Prostate gland (tissue), 2 donors: ENCODE measurements at regions not wholly inside any gene's neighbourhood (a gene's known extent, or its start where the extent isn't known, plus 50 kb on each side); places are given as distances from the start of the nearest gene placed in this dataset.

Experiments used
- CTCF ChIP-seq, 4 experiments: fragments of 200-600 bp in 2 of 4; fragments of 450-650 bp in 2 of 4; sonication (generic) in 2 of 4; IDR thresholded peaks; 1 replicate in 3 of 4; 2 replicates in 1 of 4; pipeline ENCODE4 v1.5.1; 2016 to 2019; ENCODE audit warnings: antibody characterized with exemption in 4 of 4, mild to moderate bottlenecking in 2 of 4, moderate library complexity in 2 of 4
- POLR2A ChIP-seq: fragments of 450-650 bp; IDR thresholded peaks from one replicate; pipeline ENCODE4 v1.6.1; 2016; ENCODE audit warnings: antibody characterized with exemption, mild to moderate bottlenecking

DNA sequence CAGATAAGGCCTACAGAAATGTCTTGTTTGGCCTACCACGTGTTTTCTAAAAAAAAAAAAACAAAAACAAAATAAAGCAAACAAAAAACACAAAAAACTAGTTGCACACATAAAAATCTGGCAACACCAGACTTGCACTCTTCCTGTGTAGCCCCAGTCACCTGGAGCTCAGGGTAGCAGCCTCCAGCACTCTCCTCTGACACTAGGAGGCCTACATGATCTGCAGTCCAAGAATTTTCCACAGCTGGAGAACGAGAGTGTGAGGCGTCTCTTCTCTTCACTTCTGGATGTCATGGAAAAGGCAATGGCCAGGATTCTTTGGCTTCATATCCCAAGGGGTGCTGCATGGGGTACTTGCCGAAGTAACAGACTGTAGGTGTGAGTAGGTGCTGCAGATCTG is 310.2 kb upstream of the SALL1 start:
- no peak for TF ChIP-seq CTCF (IDR thresholded peaks at IDR 0.05)
- no peak for TF ChIP-seq POLR2A
